ENCODE measurements at regions not wholly inside any gene's neighbourhood (a gene's known extent, or its start where the extent isn't known, plus 50 kb on each side); places are given as distances from the start of the nearest gene placed in this dataset.

DNA sequence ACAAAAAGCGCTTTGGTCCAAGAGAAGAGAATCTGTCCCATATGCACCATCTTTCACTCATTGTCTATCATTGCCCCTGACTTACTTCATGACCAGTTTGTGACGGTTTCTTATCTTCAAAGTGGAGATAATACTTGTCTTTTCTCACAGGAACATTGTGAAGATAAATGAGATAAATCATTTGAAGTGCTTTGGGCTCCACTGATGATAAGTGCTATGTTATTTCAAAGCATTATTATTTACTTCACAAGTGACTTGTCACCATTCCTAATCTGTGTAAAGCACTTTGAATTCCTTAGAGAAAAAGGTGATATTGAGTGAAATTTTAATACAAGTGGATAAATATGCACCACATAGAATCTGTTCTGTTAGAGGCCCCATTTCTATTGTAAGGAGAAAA lies 731.6 kb upstream of the PTBP2 start (continued):
- TF ChIP-seq, protein P1, sequence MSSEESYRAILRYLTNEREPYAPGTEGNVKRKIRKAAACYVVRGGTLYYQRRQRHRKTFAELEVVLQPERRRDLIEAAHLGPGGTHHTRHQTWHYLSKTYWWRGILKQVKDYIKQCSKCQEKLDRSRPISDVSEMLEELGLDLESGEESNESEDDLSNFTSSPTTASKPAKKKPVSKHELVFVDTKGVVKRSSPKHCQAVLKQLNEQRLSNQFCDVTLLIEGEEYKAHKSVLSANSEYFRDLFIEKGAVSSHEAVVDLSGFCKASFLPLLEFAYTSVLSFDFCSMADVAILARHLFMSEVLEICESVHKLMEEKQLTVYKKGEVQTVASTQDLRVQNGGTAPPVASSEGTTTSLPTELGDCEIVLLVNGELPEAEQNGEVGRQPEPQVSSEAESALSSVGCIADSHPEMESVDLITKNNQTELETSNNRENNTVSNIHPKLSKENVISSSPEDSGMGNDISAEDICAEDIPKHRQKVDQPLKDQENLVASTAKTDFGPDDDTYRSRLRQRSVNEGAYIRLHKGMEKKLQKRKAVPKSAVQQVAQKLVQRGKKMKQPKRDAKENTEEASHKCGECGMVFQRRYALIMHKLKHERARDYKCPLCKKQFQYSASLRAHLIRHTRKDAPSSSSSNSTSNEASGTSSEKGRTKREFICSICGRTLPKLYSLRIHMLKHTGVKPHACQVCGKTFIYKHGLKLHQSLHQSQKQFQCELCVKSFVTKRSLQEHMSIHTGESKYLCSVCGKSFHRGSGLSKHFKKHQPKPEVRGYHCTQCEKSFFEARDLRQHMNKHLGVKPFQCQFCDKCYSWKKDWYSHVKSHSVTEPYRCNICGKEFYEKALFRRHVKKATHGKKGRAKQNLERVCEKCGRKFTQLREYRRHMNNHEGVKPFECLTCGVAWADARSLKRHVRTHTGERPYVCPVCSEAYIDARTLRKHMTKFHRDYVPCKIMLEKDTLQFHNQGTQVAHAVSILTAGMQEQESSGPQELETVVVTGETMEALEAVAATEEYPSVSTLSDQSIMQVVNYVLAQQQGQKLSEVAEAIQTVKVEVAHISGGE (tag by site-specific recombination; conservative IDR thresholded peaks at IDR 0.05; ENCODE audit: low read depth): no peak
- no peak for TF ChIP-seq ZNF114 (tag by site-specific recombination; IDR thresholded peaks at IDR 0.05)
- TF ChIP-seq ZNF416 (tag by site-specific recombination; IDR thresholded peaks at IDR 0.05): no peak

- Histone ChIP-seq H3K27ac (ENCODE audit: extremely low read depth, low read depth, low read length) (no peak overlapping the region), H3K36me3 (ENCODE audit: control insufficient read depth in 2 of 2, insufficient read depth in 1 of 2, low read length in 2 of 2) (no peaks in the 10 kb centered on the region), H3K4me3 (ENCODE audit: low read depth, low read length) (no peak overlapping the region), H3K9me3 (ENCODE audit: control insufficient read depth, insufficient read depth, low read depth, low read length) (no peaks in the 10 kb centered on the region), H3K4me1 (ENCODE audit: control insufficient read depth, insufficient read depth, low read length) (no peaks in the 10 kb centered on the region)
- TF ChIP-seq ZNF121 (tag by site-specific recombination; IDR thresholded peaks at IDR 0.05) (no peak), SETDB1 (IDR thresholded peaks at IDR 0.05; ENCODE audit: insufficient read length, low read length) (no peak), SALL2 (tag by site-specific recombination; IDR thresholded peaks at IDR 0.05; ENCODE audit: borderline replicate concordance) (no peak), HOXD13 (CRISPR knock-in tag; IDR thresholded peaks at IDR 0.05; ENCODE audit: borderline replicate concordance) (no peak), MZF1 (tag by site-specific recombination; IDR thresholded peaks at IDR 0.05; ENCODE audit: borderline replicate concordance) (no peak), ZNF37A (tag by site-specific recombination; IDR thresholded peaks at IDR 0.05) (no peak), ZNF670 (tag by site-specific recombination; IDR thresholded peaks at IDR 0.05; ENCODE audit: low read depth) (no peak), ZXDB (tag by site-specific recombination; IDR thresholded peaks at IDR 0.05) (no peak), KLF16 (tag by site-specific recombination; IDR thresholded peaks at IDR 0.05) (no peak)
- CTCF ChIA-PET: interaction anchor here (0.6 kb wide), 1 partner anchor 687 kb away, joined by 4 read pairs; no protein-coding TSS in a partner anchor
- POLR2A ChIA-PET: no interaction called here
These were observed 729.6 kb upstream of the PTBP2 start for GRCh38 chr1:95991787-95992520.

- Histone ChIP-seq H3K9me3 (ENCODE audit: control insufficient read depth, insufficient read depth, low read depth, low read length) (no peaks in the 10 kb centered on the region), H3K4me1 (ENCODE audit: control insufficient read depth, insufficient read depth, low read length) (no peaks in the 10 kb centered on the region), H3K27ac (ENCODE audit: extremely low read depth, low read depth, low read length) (no peak overlapping the region), H3K36me3 (ENCODE audit: control insufficient read depth in 2 of 2, insufficient read depth in 1 of 2, low read length in 2 of 2) (no peaks in the 10 kb centered on the region), H3K4me3 (ENCODE audit: low read depth, low read length) (no peak overlapping the region)
- ChIA-PET POLR2A (no interaction called here), CTCF (no interaction called here)
- no peak for TF ChIP-seq OSR2 (tag by site-specific recombination; IDR thresholded peaks at IDR 0.05)
- TF ChIP-seq, protein P2, sequence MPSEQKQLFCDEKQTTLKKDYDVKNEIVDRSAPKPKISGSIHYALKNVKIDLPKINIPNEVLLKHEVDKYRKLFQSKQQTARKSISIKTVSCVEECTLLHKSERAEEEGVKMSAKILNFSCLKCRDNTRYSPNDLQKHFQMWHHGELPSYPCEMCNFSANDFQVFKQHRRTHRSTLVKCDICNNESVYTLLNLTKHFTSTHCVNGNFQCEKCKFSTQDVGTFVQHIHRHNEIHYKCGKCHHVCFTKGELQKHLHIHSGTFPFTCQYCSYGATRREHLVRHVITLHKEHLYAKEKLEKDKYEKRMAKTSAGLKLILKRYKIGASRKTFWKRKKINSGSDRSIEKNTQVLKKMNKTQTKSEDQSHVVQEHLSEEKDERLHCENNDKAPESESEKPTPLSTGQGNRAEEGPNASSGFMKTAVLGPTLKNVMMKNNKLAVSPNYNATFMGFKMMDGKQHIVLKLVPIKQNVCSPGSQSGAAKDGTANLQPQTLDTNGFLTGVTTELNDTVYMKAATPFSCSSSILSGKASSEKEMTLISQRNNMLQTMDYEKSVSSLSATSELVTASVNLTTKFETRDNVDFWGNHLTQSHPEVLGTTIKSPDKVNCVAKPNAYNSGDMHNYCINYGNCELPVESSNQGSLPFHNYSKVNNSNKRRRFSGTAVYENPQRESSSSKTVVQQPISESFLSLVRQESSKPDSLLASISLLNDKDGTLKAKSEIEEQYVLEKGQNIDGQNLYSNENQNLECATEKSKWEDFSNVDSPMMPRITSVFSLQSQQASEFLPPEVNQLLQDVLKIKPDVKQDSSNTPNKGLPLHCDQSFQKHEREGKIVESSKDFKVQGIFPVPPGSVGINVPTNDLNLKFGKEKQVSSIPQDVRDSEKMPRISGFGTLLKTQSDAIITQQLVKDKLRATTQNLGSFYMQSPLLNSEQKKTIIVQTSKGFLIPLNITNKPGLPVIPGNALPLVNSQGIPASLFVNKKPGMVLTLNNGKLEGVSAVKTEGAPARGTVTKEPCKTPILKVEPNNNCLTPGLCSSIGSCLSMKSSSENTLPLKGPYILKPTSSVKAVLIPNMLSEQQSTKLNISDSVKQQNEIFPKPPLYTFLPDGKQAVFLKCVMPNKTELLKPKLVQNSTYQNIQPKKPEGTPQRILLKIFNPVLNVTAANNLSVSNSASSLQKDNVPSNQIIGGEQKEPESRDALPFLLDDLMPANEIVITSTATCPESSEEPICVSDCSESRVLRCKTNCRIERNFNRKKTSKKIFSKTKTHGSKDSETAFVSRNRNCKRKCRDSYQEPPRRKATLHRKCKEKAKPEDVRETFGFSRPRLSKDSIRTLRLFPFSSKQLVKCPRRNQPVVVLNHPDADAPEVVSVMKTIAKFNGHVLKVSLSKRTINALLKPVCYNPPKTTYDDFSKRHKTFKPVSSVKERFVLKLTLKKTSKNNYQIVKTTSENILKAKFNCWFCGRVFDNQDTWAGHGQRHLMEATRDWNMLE (tag by site-specific recombination; conservative IDR thresholded peaks at IDR 0.05; ENCODE audit: low read depth): no peak
These were observed 726.9 kb upstream of the PTBP2 start for GRCh38 chr1:95994643-95995042.

Measured in HEK293 (cell line).